WERI-Rb-1 (cell line): ENCODE measurements at regions not wholly inside any gene's neighbourhood (a gene's known extent, or its start where the extent isn't known, plus 50 kb on each side); places are given as distances from the start of the nearest gene placed in this dataset.

Source experiments
- DNase-seq: peaks from one replicate; pipeline ENCODE4 v3.0.0-alpha.2; 2020
- H3K27ac ChIP-seq: fragments of 250-450 bp; sonication (Bioruptor Pico); 2 replicates; pipeline ENCODE4 v1.5.1; 2020; ENCODE audit warnings: mild to moderate bottlenecking, moderate library complexity
- H3K27me3 ChIP-seq: fragments of 250-450 bp; sonication (Bioruptor Pico); 2 replicates; pipeline ENCODE4 v1.5.1; 2021; ENCODE audit warnings: mild to moderate bottlenecking, low read depth, moderate library complexity; ENCODE audit not compliant: insufficient read depth, severe bottlenecking
- H3K36me3 ChIP-seq: fragments of 250-450 bp; sonication (Bioruptor Pico); 2 replicates; pipeline ENCODE4 v1.5.1; 2020; ENCODE audit warnings: mild to moderate bottlenecking, moderate library complexity
- H3K4me3 ChIP-seq: 2 replicates; pipeline ENCODE4 v1.5.1; 2011; ENCODE audit warnings: low read depth, mild to moderate bottlenecking, control low read depth, low read length
- H3K9me3 ChIP-seq: fragments of 250-450 bp; sonication (Bioruptor Pico); 2 replicates; pipeline ENCODE4 v1.5.1; 2021; ENCODE audit warnings: mild to moderate bottlenecking, moderate library complexity; ENCODE audit not compliant: severe bottlenecking
- CTCF ChIP-seq: IDR thresholded peaks from 2 replicates; pipeline ENCODE4 v1.5.1; 2011; ENCODE audit warnings: low read depth, mild to moderate bottlenecking, control low read depth, inconsistent platforms, low read length

DNA sequence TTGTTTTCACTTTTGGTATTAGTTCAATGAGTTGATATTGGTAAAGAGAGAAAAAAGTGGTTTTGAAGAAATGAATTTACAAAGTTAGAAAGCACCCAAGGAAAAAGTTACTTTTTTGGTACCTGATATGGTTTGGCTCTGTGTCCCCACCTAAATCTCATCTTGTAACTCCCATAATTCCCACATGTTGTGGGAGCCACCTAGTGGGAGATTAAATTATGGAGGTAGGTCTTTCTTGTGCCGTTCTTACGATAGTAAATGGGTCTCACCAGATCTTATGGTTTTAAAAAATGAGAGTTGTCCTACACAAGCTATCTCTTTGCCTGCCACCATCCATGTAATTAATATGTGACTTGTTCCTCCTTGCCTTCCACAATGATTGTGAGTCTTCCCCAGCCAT lies 965.6 kb upstream of the NRXN1 start:
- DNase-seq = no peak

DNA sequence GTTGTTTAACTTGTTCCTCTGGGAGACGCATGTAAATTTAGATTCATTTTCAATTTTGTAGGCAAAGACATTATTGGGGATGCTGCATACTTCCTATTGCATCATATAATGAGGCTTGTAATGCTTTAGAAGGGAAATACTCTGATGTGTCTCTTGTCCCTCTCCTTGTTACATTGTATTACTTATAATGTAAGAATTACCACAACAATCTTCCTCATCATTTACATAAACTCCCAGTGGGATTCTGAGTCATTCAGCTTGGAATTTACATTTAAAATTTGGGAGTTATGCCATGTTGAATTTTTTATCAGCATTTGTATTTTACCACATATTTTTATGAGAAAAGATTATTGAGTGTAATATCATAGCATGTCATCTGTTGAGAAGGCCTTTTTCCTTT lies 963.4 kb upstream of the NRXN1 start:
- no peak for TF ChIP-seq CTCF
- no peak overlapping the region for H3K27ac ChIP-seq
- DNase-seq = no peak

More for the DNA sequence above, 965.6 kb upstream of the NRXN1 start:
- Histone ChIP-seq H3K27ac (no peak overlapping the region), H3K36me3 (no peaks in the 10 kb centered on the region), H3K4me3 (no peak overlapping the region), H3K27me3 (no peaks in the 10 kb centered on the region), H3K9me3 (no peaks in the 10 kb centered on the region)
- TF ChIP-seq CTCF = 0 out of 2 replicates have a peak, but pooled peaks have one; percentile 4

DNA sequence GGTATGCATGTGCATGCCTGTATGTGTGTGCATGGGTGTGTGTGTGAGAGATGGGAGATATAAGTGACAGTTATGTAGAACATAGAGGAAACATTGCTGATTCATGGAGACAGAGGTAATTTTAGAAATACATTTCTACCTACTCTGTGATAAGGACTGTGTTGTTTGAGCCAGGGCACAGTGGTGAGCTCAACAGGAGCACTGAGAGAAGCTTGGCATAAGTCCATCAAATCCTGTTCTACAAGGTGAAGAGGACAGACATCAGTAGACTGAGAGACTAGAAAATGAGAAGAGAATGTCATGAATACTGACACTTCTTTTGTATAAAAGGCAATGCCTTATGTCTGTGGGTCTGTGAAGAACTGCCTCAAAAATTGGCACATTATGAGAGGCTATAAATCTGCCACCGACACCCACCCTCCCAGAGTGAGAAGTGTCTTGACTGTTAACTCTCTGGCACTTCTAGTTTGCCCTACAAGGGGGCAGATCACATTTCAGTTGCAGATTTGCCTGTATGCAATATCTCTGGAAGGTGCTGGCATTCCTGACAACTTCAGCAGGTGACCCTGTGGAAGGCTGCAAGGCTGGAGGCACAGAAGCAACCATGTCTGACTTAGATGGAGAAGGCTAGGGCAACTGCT lies 962.3 kb upstream of the NRXN1 start:
- no peaks in the 10 kb centered on the region for H3K36me3 ChIP-seq
- H3K9me3 ChIP-seq = no peaks in the 10 kb centered on the region
- no peak for DNase-seq
- no peak overlapping the region for H3K27ac ChIP-seq
- no peaks in the 10 kb centered on the region for H3K27me3 ChIP-seq
- TF ChIP-seq CTCF = no peak
- no peak overlapping the region for H3K4me3 ChIP-seq

More for the DNA sequence above, 963.4 kb upstream of the NRXN1 start:
- Histone ChIP-seq H3K27me3 (no peaks in the 10 kb centered on the region), H3K36me3 (no peaks in the 10 kb centered on the region), H3K4me3 (no peak overlapping the region), H3K9me3 (no peaks in the 10 kb centered on the region)

DNA sequence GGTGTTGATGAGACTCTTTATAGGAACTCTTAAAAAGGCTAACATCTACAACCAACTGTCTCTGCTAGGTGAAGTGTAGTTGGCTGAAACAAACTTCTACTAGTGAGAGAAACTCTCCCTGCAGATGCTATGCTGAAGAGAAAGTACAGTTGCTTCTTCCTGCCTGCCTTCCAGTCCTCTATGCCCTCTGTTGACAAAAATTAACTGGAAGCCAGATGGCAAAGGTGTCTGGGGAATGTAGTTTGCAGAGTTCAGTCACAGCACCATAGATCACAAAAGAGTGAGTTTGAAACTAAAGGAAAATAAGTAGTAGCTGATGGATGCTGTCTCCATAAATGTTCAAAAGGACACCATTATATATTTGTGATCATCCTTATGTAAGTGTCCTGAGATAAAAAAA lies 958.8 kb upstream of the NRXN1 start:
- Histone ChIP-seq H3K4me3 (no peak overlapping the region), H3K36me3 (no peaks in the 10 kb centered on the region), H3K27ac (no peak overlapping the region), H3K9me3 (no peaks in the 10 kb centered on the region), H3K27me3 (no peaks in the 10 kb centered on the region)
- no peak for TF ChIP-seq CTCF
- no peak for DNase-seq

DNA sequence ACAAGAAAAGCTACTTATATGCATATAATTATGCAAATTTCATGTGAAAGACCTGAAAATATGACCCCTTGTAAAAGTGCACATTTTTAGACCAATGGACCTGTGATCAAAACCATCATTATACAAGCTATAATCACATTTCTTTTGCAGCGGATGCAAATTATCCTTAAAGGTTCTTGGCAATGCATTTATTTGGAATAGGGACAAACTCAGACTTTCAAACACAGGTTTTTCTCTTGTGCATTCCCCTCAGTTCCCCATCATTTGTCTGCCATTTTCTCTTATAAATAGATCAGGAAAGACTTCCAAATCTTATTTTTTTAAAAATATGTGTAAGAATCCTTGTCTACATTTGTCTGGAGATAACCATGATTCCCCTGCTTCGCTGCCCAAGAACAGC lies 954.2 kb upstream of the NRXN1 start:
- no peak for TF ChIP-seq CTCF
- H3K9me3 ChIP-seq = no peaks in the 10 kb centered on the region
- H3K4me3 ChIP-seq = no peak overlapping the region
- H3K36me3 ChIP-seq = no peaks in the 10 kb centered on the region
- H3K27ac ChIP-seq = no peak overlapping the region
- DNase-seq = no peak
- H3K27me3 ChIP-seq = no peaks in the 10 kb centered on the region

- Histone ChIP-seq H3K9me3 (no peaks in the 10 kb centered on the region), H3K27ac (no peak overlapping the region), H3K4me3 (no peak overlapping the region), H3K36me3 (no peaks in the 10 kb centered on the region), H3K27me3 (no peaks in the 10 kb centered on the region)
- DNase-seq = no peak
- TF ChIP-seq CTCF = no peak
These were observed 949.9 kb upstream of the NRXN1 start for GRCh38 chr2:51981783-51982182.
